ENCODE measurements at regions not wholly inside any gene's neighbourhood (a gene's known extent, or its start where the extent isn't known, plus 50 kb on each side); places are given as distances from the start of the nearest gene placed in this dataset.
"Not testable (repeated sequence)": the region's sequence is repeated elsewhere in the genome, so short reads cannot be mapped to it uniquely, and the experiment has no call there.

DNA sequence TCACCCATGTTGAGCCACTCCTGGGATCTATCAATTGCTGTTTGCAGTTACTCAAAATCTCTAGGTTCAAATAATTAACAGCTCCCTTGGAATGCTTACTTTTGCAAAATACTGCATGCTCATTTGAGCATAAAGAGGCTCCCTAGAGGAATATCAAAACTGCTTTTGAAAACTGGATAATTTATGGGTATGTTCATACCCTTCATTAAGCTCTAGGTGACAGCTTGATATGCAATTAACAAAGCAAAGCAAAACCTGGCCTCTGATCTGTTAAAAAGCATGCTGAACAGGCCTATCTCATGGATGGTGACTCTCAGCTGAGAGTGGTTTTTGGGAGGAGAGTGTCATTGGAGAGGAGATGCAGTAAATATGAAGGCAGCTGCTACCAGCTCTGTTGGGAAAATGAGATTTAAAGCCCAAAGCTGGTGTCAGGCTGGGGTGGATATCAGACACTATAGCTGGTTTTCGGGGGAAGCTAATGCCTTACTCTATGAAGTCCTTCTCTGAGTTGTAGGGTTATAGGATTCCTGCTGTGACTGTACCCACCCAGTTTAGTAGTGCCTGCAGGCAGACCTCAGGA, 110.9 kb downstream of the RASSF10 start:
- no peak for DNase-seq (ENCODE audit: insufficient read length)
- no peak for FAIRE-seq
- TF ChIP-seq POLR2AphosphoS5 (IDR thresholded peaks at IDR 0.05; ENCODE audit: low read depth, low read length): no peak
- TF ChIP-seq POLR2A (IDR thresholded peaks at IDR 0.05; ENCODE audit: low read depth, low read length): no peak
- TF ChIP-seq TAF1 (IDR thresholded peaks at IDR 0.05; ENCODE audit: borderline replicate concordance, low read depth, low read length): no peak

DNA sequence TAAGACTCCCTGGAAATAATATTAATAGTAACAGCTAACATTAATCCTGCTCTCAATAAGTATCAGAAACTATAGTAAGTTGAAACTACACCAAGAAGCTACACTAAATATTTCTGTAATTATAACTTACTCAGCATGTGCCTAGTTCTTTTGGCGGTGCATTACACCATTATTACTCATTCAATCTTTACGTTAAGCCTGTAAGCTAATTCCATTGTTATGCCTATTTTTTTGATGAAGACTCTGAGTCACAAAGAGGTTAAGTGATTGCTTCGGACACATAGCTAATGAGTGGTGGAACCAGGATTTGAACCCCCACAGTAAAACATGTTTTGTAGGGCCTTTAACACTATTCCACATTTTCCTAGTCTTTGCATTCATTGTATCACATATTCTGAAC, 111.6 kb downstream of the RASSF10 start:
- no peak for DNase-seq (ENCODE audit: insufficient read length)
- TF ChIP-seq POLR2AphosphoS5 (IDR thresholded peaks at IDR 0.05; ENCODE audit: low read depth, low read length) (no peak), TAF1 (IDR thresholded peaks at IDR 0.05; ENCODE audit: borderline replicate concordance, low read depth, low read length) (no peak), POLR2A (IDR thresholded peaks at IDR 0.05; ENCODE audit: low read depth, low read length) (no peak)
- FAIRE-seq: no peak

DNA sequence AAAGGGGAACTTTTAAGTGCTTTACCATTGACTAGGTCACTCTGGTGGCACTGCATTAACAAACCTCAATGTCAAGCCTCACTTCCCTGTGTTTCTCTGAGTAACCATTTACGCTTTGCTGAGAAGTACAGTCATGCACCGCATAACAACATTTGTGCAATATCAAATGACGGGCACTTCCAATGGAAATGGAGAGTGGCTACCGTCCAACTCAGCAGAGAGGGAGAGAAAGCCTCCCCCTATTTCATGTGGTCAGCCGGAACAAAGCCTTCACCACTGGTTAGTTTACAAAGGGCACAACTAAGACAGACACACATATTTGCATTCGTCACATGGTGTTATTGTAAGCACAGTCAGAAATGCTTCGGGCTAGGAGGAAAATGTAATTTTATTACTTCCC, 117.3 kb downstream of the RASSF10 start:
- FAIRE-seq (no peak), DNase-seq (ENCODE audit: insufficient read length) (no peak)
- TF ChIP-seq POLR2A (IDR thresholded peaks at IDR 0.05; ENCODE audit: low read depth, low read length): no peak
- TF ChIP-seq POLR2AphosphoS5 (IDR thresholded peaks at IDR 0.05; ENCODE audit: low read depth, low read length): no peak
- no peak for TF ChIP-seq TAF1 (IDR thresholded peaks at IDR 0.05; ENCODE audit: borderline replicate concordance, low read depth, low read length)

DNA sequence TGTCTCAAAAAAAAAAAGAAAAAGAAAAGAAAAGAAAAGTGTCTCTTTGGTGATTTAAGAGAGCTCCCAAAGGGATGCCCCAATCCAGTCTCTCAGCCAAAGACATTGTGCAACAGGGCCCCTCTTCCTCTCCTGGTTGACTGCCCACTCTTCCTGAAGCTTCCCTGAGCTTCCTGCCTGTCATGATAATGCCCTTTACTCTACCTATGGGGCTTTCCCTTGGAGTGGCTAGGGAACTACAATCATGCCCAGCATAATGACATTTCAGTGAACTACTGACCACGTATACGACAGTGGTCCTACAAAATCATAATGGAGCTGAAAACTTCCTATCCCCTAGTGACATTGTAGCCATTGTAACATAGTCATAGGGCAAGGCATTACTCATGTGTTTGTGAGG, 118.0 kb downstream of the RASSF10 start:
- no peak for DNase-seq (ENCODE audit: insufficient read length)
- no peak for TF ChIP-seq POLR2A (IDR thresholded peaks at IDR 0.05; ENCODE audit: low read depth, low read length)
- no peak for TF ChIP-seq POLR2AphosphoS5 (IDR thresholded peaks at IDR 0.05; ENCODE audit: low read depth, low read length)
- TF ChIP-seq TAF1 (IDR thresholded peaks at IDR 0.05; ENCODE audit: borderline replicate concordance, low read depth, low read length): no peak
- FAIRE-seq: no peak

DNA sequence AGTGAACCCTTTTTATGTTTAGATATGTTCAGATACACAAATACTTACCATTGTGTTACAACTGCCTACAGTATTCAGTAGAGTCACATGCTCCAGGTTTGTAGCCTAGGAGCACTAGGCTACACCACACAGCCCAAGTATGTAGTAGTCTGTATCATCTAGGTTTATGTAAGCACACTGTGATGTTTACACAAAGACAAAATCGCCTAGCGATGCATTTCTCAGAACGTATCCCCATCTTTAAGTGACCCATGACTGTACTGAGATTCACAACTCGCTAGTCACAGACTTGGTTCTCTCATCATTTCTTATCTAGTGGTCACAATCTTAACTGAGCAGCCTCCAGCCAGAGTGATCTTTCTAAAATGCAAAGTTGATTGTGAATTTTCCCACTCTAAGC, 119.2 kb downstream of the RASSF10 start:
- no peak for DNase-seq (ENCODE audit: insufficient read length)
- no peak for FAIRE-seq

GRCh38 chr11:13134066-13134465, 125.0 kb downstream of the RASSF10 start:
- TF ChIP-seq POLR2A (IDR thresholded peaks at IDR 0.05; ENCODE audit: low read depth, low read length): no peak
- no peak for TF ChIP-seq POLR2AphosphoS5 (IDR thresholded peaks at IDR 0.05; ENCODE audit: low read depth, low read length)
- no peak for TF ChIP-seq TAF1 (IDR thresholded peaks at IDR 0.05; ENCODE audit: borderline replicate concordance, low read depth, low read length)
- FAIRE-seq: no peak
- DNase-seq (ENCODE audit: insufficient read length): no peak

More for the DNA sequence above, 119.2 kb downstream of the RASSF10 start:
- TF ChIP-seq TAF1 (IDR thresholded peaks at IDR 0.05; ENCODE audit: borderline replicate concordance, low read depth, low read length) (no peak), POLR2A (IDR thresholded peaks at IDR 0.05; ENCODE audit: low read depth, low read length) (no peak), POLR2AphosphoS5 (IDR thresholded peaks at IDR 0.05; ENCODE audit: low read depth, low read length) (no peak)

GRCh38 chr11:13134886-13135285, 125.8 kb downstream of the RASSF10 start:
- TF ChIP-seq POLR2AphosphoS5 (IDR thresholded peaks at IDR 0.05; ENCODE audit: low read depth, low read length) (no peak), TAF1 (IDR thresholded peaks at IDR 0.05; ENCODE audit: borderline replicate concordance, low read depth, low read length) (no peak), POLR2A (IDR thresholded peaks at IDR 0.05; ENCODE audit: low read depth, low read length) (no peak)
- FAIRE-seq: no peak
- no peak for DNase-seq (ENCODE audit: insufficient read length)

- TF ChIP-seq POLR2A (IDR thresholded peaks at IDR 0.05; ENCODE audit: low read depth, low read length): no peak
- TF ChIP-seq POLR2AphosphoS5 (IDR thresholded peaks at IDR 0.05; ENCODE audit: low read depth, low read length): no peak
- no peak for TF ChIP-seq TAF1 (IDR thresholded peaks at IDR 0.05; ENCODE audit: borderline replicate concordance, low read depth, low read length)
- no peak for FAIRE-seq
- DNase-seq (ENCODE audit: insufficient read length): no peak
Observed at GRCh38 chr11:13135385-13136271, 126.5 kb downstream of the RASSF10 start.

DNA sequence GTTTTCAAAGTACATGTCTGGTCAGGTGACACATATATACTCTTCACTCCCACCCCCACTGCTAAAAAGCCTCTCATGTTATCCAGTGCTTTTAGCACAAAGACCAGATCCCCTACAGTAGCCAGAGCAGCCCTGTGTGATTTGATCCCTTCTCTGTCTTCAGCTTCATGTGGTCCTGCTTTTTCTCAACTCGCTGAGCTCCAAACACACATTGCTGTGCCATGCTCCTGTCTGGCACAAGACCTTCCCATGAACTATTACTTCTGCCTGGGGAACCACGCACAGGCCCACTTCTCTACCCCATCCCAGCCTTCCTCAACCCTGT, 127.1 kb downstream of the RASSF10 start:
- DNase-seq (ENCODE audit: insufficient read length): no peak
- no peak for TF ChIP-seq TAF1 (IDR thresholded peaks at IDR 0.05; ENCODE audit: borderline replicate concordance, low read depth, low read length)
- no peak for TF ChIP-seq POLR2A (IDR thresholded peaks at IDR 0.05; ENCODE audit: low read depth, low read length)
- TF ChIP-seq POLR2AphosphoS5 (IDR thresholded peaks at IDR 0.05; ENCODE audit: low read depth, low read length): no peak
- FAIRE-seq: no peak

GRCh38 chr11:13137844-13138301, 128.8 kb downstream of the RASSF10 start:
- no peak for FAIRE-seq
- DNase-seq (ENCODE audit: insufficient read length): no peak
- TF ChIP-seq TAF1 (IDR thresholded peaks at IDR 0.05; ENCODE audit: borderline replicate concordance, low read depth, low read length) (no peak), POLR2AphosphoS5 (IDR thresholded peaks at IDR 0.05; ENCODE audit: low read depth, low read length) (no peak), POLR2A (IDR thresholded peaks at IDR 0.05; ENCODE audit: low read depth, low read length) (no peak)

- not testable (repeated sequence) for DNase-seq (ENCODE audit: insufficient read length); FAIRE-seq
Observed at GRCh38 chr11:13139085-13139484, 130.0 kb downstream of the RASSF10 start.

All from GM12892 (cell line).